ENCODE measurements at regions not wholly inside any gene's neighbourhood (a gene's known extent, or its start where the extent isn't known, plus 50 kb on each side); places are given as distances from the start of the nearest gene placed in this dataset.
A peak's percentile ranks its signal among the peaks of the same experiment; 100 is the strongest.

DNA sequence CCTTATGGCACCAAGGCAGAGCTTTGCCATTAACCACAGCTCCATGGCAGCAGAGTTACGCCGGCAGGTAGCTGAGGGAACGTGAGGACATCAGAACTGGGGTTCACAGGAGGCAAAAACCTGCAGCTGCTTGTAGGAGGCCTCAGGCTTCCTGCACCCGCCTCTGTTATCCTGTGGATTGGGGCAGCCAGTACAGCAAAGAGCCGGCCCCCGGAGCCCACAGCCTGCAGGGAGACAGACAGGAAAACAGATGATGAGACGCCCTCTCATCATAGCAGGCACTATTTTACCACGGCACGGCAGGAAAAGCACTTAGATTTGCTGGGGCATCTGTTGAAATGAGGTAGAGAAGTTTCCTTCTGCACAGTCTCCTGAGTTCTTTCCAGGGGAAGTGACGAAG lies 870.3 kb downstream of the TBC1D22A start:
- peak overlapping the region; percentile 82 for H3K27ac ChIP-seq
- TF ChIP-seq ZFX (IDR thresholded peaks at IDR 0.05; ENCODE audit: borderline replicate concordance), result no peak
- TF ChIP-seq, protein P1, sequence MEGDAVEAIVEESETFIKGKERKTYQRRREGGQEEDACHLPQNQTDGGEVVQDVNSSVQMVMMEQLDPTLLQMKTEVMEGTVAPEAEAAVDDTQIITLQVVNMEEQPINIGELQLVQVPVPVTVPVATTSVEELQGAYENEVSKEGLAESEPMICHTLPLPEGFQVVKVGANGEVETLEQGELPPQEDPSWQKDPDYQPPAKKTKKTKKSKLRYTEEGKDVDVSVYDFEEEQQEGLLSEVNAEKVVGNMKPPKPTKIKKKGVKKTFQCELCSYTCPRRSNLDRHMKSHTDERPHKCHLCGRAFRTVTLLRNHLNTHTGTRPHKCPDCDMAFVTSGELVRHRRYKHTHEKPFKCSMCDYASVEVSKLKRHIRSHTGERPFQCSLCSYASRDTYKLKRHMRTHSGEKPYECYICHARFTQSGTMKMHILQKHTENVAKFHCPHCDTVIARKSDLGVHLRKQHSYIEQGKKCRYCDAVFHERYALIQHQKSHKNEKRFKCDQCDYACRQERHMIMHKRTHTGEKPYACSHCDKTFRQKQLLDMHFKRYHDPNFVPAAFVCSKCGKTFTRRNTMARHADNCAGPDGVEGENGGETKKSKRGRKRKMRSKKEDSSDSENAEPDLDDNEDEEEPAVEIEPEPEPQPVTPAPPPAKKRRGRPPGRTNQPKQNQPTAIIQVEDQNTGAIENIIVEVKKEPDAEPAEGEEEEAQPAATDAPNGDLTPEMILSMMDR (IDR thresholded peaks at IDR 0.05), result no peak

- TF ChIP-seq, protein P1 (IDR thresholded peaks at IDR 0.05), result no peak
- TF ChIP-seq ZFX (IDR thresholded peaks at IDR 0.05; ENCODE audit: borderline replicate concordance), result no peak
These were observed 869.2 kb downstream of the TBC1D22A start for GRCh38 chr22:47631571-47632102.

GRCh38 chr22:47630741-47631534 lies 868.5 kb downstream of the TBC1D22A start:
- no peak for TF ChIP-seq ZFX (IDR thresholded peaks at IDR 0.05; ENCODE audit: borderline replicate concordance)
- TF ChIP-seq, protein P1 (IDR thresholded peaks at IDR 0.05), result no peak
- peak overlapping the region; percentile 82 for H3K27ac ChIP-seq

More at GRCh38 chr22:47631571-47632102, 869.2 kb downstream of the TBC1D22A start:
- peak overlapping the region; percentile 82 for H3K27ac ChIP-seq

DNA sequence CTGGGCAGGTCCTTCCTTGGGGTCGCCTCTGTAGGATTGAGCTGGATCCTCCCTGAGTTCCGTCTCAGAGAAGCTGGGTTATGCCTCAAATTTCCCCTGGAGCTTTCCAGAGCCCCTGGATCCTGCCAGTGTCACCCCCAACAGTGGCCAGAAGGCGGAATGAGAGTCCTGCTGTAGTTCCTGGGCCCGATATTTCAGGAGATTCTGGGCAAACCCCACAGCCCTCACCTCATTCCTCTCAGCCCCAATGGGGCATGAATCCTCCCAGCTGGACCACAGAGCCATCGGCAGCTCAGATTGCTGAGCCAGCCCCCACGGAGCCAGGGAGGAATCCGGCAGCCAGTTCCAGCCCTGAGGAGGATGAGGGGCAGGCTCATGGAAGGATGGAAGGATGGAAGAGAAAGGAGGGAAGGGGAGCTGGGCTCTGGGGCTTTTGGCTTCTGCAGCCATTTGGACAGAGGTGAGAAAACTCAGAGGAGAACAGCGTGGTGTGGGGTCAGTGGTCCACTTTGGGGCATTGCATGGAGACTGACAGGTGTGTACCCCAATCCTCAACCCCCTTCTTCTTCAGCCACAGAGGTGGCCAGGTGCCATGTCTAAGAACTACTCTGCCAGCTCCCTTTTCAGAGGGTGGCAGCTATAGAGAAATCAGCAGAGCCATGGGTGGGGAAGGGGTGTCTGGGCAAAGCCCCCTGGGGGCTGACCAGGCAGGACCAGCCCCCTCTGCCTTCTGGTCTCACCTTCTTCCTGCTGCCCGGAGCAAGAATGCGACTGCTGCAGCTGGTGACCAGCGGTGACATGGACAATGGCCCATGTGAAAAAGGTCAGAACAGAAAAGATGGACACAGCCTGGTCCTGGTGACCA lies 867.6 kb downstream of the TBC1D22A start:
- no peak overlapping the region for H3K27ac ChIP-seq
- TF ChIP-seq ZFX (IDR thresholded peaks at IDR 0.05; ENCODE audit: borderline replicate concordance), result no peak
- TF ChIP-seq, protein P1 (IDR thresholded peaks at IDR 0.05), result no peak

GRCh38 chr22:47629273-47629711 lies 866.8 kb downstream of the TBC1D22A start:
- H3K27ac ChIP-seq, result no peak overlapping the region
- TF ChIP-seq, protein P1 (IDR thresholded peaks at IDR 0.05), result no peak
- no peak for TF ChIP-seq ZFX (IDR thresholded peaks at IDR 0.05; ENCODE audit: borderline replicate concordance)

- TF ChIP-seq, protein P1 (IDR thresholded peaks at IDR 0.05), result no peak
- H3K27ac ChIP-seq, result no peak overlapping the region
These were observed 866.2 kb downstream of the TBC1D22A start for GRCh38 chr22:47628477-47629272.
